Mammary epithelial cell (primary cell): ENCODE measurements at regions not wholly inside any gene's neighbourhood (a gene's known extent, or its start where the extent isn't known, plus 50 kb on each side); places are given as distances from the start of the nearest gene placed in this dataset.

Source experiments
- EZH2 ChIP-seq: IDR thresholded peaks from 2 replicates; pipeline ENCODE4 v1.6.1; 2012; ENCODE audit warnings: low read length, inconsistent platforms, borderline replicate concordance
- TF ChIP-seq, protein P1 (sequence below), 2 donors: IDR thresholded peaks in 1 of 2; conservative IDR thresholded peaks in 1 of 2; 2 replicates each; pipeline ENCODE4 v1.5.1; 2011 to 2012; ENCODE audit warnings: inconsistent platforms in 2 of 2, low read length in 2 of 2, mild to moderate bottlenecking in 2 of 2, control low read depth in 1 of 2, low read depth in 1 of 2; ENCODE audit not compliant: insufficient read depth in 1 of 2; ENCODE audit errors: extremely low read depth in 1 of 2

GRCh38 chr5:40278881-40279280 is 400.8 kb upstream of the PTGER4 start:
- TF ChIP-seq EZH2 = no peak
- TF ChIP-seq, protein P1, sequence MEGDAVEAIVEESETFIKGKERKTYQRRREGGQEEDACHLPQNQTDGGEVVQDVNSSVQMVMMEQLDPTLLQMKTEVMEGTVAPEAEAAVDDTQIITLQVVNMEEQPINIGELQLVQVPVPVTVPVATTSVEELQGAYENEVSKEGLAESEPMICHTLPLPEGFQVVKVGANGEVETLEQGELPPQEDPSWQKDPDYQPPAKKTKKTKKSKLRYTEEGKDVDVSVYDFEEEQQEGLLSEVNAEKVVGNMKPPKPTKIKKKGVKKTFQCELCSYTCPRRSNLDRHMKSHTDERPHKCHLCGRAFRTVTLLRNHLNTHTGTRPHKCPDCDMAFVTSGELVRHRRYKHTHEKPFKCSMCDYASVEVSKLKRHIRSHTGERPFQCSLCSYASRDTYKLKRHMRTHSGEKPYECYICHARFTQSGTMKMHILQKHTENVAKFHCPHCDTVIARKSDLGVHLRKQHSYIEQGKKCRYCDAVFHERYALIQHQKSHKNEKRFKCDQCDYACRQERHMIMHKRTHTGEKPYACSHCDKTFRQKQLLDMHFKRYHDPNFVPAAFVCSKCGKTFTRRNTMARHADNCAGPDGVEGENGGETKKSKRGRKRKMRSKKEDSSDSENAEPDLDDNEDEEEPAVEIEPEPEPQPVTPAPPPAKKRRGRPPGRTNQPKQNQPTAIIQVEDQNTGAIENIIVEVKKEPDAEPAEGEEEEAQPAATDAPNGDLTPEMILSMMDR (conservative IDR thresholded peaks at IDR 0.05 in 1 of 2, IDR thresholded peaks at IDR 0.05 in 1 of 2; ENCODE audit: extremely low read depth in 1 of 2, insufficient read depth in 1 of 2, low read depth in 1 of 2, low read length in 2 of 2) = no peak
